Progenitor cell of endocrine pancreas (in vitro differentiated cells): ENCODE measurements at regions not wholly inside any gene's neighbourhood (a gene's known extent, or its start where the extent isn't known, plus 50 kb on each side); places are given as distances from the start of the nearest gene placed in this dataset.
"Not testable (repeated sequence)": the region's sequence is repeated elsewhere in the genome, so short reads cannot be mapped to it uniquely, and the experiment has no call there.

Experiments used
- DNase-seq: peaks from one replicate; pipeline ENCODE4 v3.0.0; 2021; ENCODE audit warnings: low spot score; ENCODE audit not compliant: unreplicated experiment
- H3K27ac Mint-ChIP-seq: 2 replicates; pipeline ENCODE4 v1.8.0; 2021; ENCODE audit warnings: mild to moderate bottlenecking, moderate library complexity, mixed read lengths
- H3K27me3 Mint-ChIP-seq: 2 replicates; pipeline ENCODE4 v1.8.0; 2021; ENCODE audit warnings: mixed read lengths
- H3K36me3 Mint-ChIP-seq: 2 replicates; pipeline ENCODE4 v1.8.0; 2022; ENCODE audit warnings: mixed read lengths; ENCODE audit not compliant: insufficient read depth
- H3K4me1 Mint-ChIP-seq: 2 replicates; pipeline ENCODE4 v1.8.0; 2021; ENCODE audit warnings: low read depth, mixed read lengths
- H3K4me3 Mint-ChIP-seq: 2 replicates; pipeline ENCODE4 v1.8.0; 2021; ENCODE audit warnings: low read depth, mild to moderate bottlenecking, moderate library complexity, mixed read lengths
- H3K9me3 Mint-ChIP-seq: 2 replicates; pipeline ENCODE4 v1.8.0; 2021; ENCODE audit warnings: low read depth, mixed read lengths
- CTCF ChIP-seq: fragments of 200-600 bp; sonication (generic); IDR thresholded peaks from one replicate; pipeline ENCODE4 v1.5.0; 2021; ENCODE audit warnings: antibody characterized with exemption, mild to moderate bottlenecking; ENCODE audit not compliant: unreplicated experiment

- Mint-ChIP-seq H3K27me3 (no peaks in the 10 kb centered on the region), H3K36me3 (no peaks in the 10 kb centered on the region), H3K4me3 (peak overlapping the region; percentile 58), H3K4me1 (no peaks in the 10 kb centered on the region), H3K27ac (no peak overlapping the region), H3K9me3 (peaks cover 3% of the 10 kb centered on the region)
- no peak for DNase-seq
- no peak for TF ChIP-seq CTCF
Measured at GRCh38 chr10:26931223-26931622, 70.5 kb upstream of the ABI1 start.

DNA sequence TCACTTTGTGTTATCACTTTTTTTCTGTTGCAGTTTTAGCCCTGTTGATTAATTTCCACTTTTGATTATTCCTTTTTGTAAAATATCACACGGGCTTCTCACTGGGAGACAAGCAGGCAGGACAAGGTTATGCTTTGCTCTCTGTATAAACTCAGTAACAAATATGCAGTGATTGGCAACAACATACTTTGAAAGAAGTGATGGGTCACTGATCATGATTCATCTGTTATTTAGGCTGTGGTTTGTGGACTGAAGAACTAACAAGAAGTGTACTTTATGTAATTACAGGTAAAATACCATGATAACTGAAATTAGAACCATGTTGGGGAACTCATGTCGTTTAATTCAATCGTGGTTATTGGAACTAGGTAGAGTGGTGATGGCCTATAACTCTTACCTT lies 62.1 kb upstream of the ABI1 start:
- H3K9me3 Mint-ChIP-seq, DNase-seq, H3K27me3 Mint-ChIP-seq, H3K36me3 Mint-ChIP-seq, H3K4me3 Mint-ChIP-seq, H3K4me1 Mint-ChIP-seq, H3K27ac Mint-ChIP-seq: not testable (repeated sequence)

GRCh38 chr10:26919156-26919860 lies 58.5 kb upstream of the ABI1 start:
- not testable (repeated sequence) for H3K9me3 Mint-ChIP-seq, H3K27me3 Mint-ChIP-seq, H3K4me1 Mint-ChIP-seq, H3K4me3 Mint-ChIP-seq, DNase-seq, H3K27ac Mint-ChIP-seq, H3K36me3 Mint-ChIP-seq

GRCh38 chr10:26914898-26915297 lies 54.1 kb upstream of the ABI1 start:
- TF ChIP-seq CTCF: no peak
- Mint-ChIP-seq H3K4me3 (no peak overlapping the region), H3K36me3 (no peaks in the 10 kb centered on the region), H3K27me3 (no peaks in the 10 kb centered on the region), H3K27ac (no peak overlapping the region), H3K9me3 (no peaks in the 10 kb centered on the region), H3K4me1 (peaks cover 8% of the 10 kb centered on the region)
- no peak for DNase-seq

DNA sequence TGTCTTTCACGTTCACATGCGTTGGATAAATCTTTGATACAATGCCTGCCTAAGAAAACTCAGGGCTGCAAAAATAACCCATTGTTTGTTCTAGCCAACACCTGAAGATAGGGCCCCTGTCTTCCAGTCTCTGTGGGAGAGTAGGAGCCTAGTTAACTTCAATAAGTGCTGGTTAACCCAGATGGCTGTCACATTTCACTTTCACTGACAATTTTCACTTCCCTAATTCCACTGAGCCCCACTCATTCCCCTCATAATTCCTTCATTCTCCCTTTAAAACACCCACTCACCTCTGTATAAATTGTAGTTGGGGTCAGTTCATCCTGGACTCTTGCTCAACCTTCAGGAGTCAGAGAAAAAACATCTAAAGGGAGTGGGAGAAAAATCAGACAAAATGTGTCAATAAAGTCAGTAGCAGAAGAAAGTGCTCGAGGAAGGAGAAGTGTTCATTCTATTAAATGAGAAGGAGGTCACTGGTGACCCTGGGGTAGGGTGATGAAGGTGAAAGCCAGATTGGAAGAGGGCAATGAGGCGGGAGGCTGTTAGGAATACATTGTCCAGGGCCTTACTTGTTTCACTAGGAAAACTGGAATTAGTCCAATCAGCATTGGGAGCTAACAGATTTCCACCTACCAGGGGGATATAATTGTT lies 51.2 kb upstream of the ABI1 start:
- Mint-ChIP-seq H3K4me3 (no peak overlapping the region), H3K27ac (peak overlapping the region; percentile 15), H3K27me3 (no peaks in the 10 kb centered on the region), H3K4me1 (peaks cover 8% of the 10 kb centered on the region), H3K9me3 (no peaks in the 10 kb centered on the region), H3K36me3 (no peaks in the 10 kb centered on the region)
- no peak for TF ChIP-seq CTCF
- DNase-seq: no peak
